Suppressor macrophage treated with lipopolysaccharide for 4 hours (primary cell): ENCODE measurements at regions not wholly inside any gene's neighbourhood (a gene's known extent, or its start where the extent isn't known, plus 50 kb on each side); places are given as distances from the start of the nearest gene placed in this dataset.

ENCODE experiments used
- DNase-seq: peaks from one replicate; pipeline ENCODE4 v3.0.0-alpha.2; 2020

- DNase-seq: no peak
Measured at GRCh38 chr17:77421630-77421972, 280.8 kb downstream of the SEC14L1 start.

DNA sequence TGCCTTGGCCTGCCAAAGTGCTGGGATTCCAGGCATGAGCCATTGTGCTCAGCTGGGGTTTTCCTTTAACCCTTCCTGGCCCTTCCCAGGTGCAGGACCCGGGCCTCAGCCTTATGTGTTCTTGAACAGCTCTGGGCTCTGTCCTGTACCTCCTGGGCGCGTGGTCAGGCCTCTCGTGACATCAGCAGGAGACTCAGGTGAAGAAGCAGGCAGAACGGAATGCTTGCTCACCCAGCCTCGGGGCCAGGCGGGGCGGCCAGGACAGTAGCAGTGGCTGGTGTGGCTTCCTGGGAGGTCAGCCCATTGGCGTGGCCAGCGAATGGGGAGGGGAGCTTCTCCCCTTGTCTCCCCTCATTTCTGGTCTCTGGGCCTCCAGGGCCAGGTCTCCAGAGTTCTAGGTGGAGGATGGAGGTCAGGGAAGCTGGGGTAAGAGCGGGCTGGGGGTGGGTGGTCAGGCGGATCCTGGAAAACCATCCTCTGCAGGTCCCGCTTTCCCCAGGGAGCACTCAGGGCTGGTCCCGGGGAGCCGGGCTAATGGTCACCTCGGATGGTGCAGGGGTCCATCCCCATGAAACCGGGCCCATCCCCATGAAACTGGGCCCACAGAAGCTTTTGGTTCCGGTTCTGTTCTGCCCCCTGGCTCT, 281.5 kb downstream of the SEC14L1 start:
- no peak for DNase-seq

- no peak for DNase-seq
Measured at GRCh38 chr17:77422748-77423113, 282.0 kb downstream of the SEC14L1 start.

DNA sequence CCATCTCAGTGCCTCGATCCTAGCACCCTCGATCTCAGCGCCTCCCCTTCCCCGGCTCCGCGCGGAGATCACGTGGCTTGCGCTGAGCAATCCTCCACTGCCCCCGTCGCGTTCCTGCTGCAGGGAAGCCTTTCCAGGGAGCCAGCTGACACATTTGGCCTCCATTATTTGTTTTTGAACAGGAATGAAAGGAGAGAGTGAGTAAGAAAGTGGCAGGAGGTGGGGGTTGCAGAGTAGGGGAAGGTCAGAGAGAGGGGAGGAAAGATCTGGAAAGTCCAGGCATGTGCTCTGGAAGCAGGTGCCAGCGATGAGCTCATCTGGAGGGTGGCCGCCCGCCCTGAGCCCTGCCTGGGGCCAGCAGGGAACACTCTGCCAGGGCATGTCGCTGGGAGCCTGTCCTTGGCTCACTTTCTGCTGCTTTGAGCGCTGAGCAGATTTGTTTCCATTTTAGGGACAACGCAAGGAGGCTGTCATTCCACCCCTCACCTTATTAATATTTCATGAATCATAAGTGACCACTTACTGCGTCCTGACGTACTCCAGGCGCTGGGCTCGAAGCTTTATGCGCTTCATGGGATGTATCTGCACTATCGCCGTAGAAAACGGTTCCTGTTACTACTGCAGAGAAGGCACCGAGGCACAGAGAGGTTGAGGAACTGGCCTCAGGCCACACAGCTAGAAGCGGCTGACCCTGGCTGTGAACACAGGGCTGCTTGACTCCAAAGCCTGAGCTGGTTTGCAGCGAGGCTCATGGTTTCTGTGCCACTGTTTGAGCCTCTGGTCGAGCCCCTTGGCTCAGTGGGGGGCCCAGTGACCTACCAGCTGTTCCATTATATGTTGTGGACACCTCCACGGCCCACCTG, 283.1 kb downstream of the SEC14L1 start:
- no peak for DNase-seq

GRCh38 chr17:77424585-77425344, 284.0 kb downstream of the SEC14L1 start:
- DNase-seq: peak; percentile 70

DNA sequence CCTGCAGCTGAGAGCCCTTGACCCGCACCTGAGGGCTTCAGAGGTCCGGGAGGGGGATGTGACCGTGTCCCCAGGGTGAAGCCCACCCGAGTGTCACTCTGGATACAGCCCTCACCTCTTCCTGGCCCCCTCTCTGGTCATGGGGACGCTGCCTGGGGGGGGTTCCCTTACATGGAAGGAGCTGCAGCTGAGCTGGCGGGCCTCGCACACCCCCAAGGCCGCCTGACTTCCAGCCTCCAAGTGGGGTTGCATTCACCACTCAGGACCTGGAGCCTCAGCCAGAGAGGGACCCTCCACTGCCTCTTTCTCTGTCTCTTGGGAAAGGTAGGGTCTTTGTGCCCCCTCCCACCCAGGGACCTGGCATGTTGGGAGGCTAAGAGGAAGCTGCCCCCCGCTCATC, 284.6 kb downstream of the SEC14L1 start:
- no peak for DNase-seq

DNA sequence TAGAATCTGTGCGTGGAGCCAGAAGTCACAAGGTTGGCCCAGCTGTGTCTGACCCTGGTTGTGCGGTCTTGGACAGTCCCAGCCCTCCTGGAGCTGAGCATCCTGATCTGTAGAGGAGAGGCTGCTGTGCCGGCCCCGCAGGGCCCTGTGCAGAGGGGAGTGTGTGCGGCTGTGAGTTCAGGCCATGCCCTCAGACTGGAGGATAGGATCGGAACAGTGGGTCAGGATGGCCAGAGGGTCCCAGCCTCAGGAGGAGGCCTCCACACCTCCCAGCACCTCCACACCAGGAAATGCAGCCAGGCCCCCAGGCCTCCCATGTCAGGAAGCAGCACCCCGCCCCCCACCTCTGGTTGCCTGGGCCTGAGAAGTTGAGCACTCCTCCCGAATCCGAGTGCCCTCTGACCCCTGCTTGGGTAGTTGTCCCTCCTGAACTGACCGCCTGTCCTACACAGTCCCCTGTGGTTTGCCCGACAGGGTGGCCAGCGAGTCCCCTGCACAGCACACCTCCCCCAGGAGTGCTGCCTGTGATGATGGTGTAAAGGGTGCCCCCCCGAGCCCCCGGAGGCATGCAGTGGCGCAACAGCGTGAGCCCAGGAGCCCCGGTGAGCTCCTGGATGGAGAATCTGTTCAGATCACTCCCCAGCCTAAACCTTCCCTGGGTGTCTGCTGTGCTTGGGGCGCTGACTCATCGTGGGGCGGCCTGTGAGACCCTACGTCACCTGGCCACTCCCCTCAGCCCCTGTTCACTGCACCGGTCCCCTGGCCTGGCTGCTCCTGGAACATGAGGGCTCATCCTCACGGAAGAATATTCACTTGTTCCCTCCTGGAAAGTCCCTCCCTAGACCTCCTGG, 285.2 kb downstream of the SEC14L1 start:
- peak; percentile 59 for DNase-seq

DNA sequence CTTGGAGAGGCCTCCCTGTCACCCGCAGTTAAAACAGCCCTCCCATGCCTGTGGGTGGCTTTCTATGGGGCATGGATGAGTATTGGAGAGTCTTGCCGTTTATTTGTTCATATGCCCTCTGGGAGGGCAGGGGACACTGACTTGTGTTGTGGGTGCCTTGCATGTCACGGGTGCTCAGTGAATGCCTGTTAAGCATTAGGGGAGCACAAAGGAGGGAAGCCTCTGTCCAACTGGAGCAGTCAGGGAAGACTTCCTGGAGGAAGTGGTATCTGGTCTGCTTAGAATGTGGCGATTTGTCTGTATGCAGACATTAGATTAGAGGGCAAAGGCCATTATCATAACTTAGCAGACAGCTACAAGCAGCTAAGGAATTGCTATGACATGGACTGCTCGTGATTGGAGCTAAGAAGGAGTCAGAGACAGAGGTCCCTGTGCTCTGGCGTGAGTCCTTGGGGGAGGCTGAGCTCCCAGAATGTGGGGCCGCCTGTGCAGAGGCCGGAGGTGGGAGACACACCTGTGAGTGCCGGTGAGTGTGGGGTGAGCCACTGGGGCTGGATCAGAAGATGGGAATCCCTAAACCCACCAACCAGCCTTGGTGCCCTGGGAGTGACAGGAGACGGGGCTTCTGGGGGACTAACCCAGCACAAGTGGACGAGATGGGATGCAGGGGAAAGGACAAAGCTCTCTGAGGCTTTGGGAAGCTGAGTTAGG, 286.1 kb downstream of the SEC14L1 start:
- DNase-seq: no peak

DNA sequence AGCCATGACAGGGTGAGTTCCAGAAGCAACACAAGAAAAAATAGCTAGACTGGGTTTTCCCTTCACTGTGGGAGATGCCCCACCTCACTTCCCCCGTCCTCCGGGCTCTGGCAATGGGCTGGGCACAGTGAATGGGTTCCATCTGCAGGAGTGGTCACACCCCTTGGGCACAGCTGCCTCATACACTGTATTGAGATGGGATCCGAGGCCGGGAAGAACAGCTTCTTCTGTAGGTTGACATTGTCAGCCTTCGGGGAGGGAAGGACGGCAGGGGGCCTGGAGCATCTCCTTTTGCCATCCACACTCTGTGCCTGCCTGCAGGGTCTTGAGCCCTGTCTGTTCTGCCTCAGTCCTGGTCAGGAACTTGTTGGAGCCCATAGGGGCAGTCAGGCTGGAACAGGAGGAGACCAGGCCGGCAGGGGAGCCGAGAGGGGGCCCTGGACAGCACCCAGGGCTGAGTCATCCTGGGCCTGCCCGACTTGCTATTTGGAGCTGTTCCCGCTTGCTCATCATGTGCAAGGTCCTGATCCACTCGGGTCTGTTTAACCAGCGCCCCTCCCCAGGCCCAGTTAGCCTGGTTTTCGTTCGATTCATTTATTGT, 286.7 kb downstream of the SEC14L1 start:
- peak; percentile 58 for DNase-seq

DNA sequence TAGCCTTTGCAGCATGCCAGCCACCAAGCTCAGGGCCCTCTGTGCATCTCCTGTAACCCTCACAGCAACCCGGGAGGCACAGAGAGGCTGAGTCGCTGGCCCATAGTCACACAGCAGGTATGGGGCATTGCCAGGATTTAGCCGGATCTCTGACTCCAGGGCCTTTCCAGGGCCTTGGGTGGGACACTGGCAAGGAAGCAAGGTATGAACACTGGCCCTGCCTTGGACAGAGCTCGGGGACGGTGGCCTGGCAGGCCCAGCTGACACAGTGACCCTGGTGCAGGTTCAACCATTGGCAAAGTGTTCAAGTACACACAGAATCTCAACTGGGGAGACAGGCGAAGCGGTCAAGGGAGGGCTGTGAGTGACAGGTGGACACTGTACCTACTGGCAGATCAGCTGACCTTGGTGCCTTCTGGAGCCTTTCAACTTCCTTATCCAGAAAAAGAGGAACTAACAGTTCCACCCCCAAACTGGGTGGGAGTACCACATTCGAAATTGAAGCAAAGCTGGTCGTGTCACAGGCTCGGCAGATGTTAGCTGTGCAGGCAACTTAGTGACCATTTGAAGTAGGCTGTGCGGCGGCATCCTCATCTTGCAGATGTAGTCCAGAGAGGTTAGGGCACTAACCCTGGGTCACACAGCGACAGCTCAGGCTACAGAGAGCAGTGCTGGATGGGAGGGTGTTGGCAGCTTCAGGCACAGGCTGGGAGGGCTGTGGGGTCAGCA, 287.4 kb downstream of the SEC14L1 start:
- peak; percentile 83 for DNase-seq

DNA sequence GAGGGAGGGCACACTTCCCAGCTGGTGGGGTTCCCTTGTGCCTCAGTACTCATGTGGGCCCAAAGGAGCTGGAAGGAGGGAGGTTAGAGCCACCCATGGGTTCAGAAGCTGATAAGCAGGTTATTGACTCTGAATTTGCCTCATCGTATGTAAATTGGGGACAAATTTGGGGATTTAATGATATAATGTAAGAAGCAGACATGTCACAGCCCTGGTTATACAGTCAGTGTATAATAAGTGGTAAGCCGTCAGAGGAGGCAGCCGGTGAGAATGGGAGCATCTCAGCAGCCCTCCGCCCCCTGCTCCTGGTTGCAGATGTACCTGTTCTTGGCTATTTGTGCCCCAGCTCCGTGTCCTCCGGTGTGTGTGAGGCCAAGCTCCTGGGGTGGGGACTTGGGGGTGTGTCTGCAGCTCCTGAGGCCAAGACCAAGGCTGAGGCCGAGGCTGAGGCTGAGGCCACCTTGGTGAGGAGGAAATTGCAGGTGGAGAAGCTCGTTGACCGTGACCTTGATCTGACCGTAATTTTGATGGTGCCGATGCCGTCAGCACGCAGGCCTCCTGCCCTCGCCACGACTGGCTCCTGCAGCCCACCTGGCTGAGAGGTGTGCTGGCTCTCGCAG, 288.1 kb downstream of the SEC14L1 start:
- no peak for DNase-seq

DNA sequence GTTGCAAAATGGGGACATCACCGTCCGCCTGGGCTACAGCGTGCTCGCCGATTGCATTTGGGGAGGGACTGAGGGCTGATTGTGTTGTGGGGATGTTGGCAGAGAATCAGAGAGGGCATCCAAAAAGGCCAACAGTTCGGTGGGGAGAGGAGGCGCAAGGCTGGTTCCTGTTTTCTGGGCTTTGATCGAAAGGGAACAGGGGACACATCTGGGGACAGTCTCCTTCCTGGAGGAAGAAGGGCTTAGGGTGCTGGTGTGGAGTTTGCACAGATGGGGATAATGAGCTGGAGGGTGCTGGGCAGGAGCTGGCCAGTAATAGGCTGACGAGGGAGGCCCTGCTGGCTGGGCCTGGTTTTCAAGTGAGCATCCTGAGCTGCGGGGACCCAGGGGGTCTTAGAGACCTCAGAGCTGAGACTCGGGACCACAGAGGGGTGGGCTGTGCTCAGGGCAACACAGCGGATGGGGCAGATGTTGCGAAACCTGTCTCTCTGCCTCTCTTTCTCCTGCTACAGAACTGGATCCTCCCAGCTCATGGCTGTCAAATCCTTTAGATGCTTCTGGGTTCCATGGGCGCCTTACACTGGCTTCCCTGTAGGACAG, 288.7 kb downstream of the SEC14L1 start:
- no peak for DNase-seq

DNA sequence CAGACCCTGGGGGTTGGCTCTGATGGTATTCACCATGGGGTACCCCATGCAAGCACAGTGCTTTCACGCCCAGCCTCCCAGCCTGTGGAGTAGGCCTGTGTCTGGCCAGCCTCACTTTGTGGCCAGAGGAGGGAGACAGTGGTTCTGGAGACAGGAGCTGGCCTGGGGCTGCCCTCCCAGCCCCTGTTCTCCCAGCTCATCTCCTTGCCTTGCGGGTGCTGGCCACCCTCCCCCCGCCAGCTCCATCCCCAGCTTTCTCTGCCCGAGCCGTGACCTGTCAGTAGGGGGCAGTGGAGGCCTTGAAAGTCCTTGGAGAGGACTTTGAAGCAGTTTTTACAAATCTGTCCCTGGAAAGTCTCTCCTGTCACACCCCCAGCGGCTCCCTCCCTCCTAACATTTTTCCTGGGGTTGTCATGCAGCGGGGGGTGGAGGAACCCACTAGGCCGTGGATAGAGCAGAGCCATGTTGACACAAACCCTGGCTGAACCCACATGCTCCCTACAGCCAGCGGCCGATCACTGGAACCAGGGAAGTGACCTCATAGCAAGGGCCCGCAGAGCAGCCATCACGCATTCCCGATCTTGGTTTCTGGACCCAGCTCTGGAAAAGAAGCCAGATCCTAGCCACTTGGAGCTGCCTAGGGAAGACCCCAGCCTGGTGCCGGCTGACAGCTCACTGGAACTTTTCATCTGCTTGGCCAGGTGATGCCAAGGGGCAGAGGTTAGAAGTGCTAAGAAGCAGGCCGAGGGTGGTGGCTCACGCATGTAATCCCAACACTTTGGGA, 289.4 kb downstream of the SEC14L1 start:
- peak; percentile 82 for DNase-seq

DNA sequence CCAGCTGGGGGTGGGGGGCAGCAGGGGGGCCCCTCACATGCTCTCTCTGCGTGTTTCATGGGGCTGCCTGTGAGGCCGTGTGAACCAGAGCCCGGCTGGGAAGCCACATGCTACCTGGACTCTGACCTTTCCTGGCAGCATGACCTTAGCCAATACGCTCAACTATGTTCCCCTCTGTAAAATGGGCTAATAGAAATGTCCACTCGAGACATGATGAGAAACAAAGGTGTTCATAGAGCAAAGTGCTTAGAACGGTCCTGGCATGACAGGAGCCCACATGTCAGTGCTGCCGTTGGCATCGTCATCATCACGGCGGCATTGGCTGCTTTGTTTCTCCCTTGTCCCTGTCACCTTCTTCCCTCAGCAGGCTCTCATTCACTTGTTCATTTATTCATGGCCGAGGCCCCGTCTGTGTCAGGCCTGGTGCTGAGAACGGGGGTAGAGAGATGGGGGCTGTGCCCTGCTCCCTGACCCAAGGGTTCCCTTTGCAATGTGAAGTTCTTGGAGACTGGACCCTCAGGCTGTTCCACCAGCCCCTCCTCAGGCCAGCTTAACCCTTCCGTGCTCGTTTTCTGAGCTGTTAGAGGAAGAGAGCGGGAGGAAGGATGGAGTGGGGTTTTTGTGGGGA, 291.4 kb downstream of the SEC14L1 start:
- no peak for DNase-seq

GRCh38 chr17:77432742-77433141, 292.0 kb downstream of the SEC14L1 start:
- no peak for DNase-seq

GRCh38 chr17:77433385-77434135, 292.8 kb downstream of the SEC14L1 start:
- DNase-seq: no peak

DNA sequence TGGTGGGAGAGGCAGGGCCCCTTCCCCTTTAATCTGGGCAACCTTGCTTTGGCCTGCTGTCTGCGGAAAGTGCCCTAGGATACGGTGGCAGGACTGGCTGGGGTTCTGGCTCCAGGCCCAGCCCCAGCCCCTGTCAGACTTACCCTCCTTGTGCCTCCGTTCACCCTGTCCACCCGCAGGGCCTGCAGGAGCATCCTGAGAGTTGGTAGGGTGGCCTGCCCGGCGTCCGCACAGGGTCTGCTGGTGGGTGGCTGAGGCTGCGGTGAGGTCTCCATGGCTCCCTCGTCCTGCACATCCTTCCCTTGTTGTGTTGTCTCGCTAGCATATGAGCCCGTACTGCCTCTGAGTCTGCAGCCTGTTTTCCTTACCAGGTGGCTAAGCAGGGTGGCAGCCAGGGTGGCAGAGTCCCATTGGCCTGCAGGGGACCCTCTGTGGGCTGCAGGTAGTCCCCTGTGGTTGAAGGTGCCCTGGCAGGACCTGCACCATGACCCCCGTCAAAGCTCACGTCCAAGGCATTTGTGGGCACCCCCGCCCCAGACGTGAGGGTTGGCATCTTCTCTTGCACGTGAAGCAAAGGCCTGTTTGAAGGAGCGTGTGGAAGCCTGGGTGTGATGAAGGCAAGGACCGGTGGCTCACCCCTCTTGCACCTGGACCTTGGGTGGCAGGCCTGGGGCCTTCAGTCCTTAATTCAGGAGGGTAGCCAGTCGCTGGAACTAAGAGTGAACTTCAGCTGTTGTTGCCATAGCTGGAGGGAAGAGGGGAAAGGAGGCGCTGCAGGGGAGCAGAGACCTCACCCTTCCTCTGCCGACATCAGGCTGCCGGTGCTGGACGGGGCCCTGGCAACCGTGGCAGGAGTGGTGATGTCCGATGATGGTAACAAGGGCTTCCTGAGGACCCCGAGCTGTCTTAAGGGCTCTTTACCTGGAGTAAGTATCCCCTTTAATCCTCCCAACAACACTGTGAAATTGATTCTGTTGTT, 293.7 kb downstream of the SEC14L1 start:
- DNase-seq: no peak
